ENCODE measurements at regions not wholly inside any gene's neighbourhood (a gene's known extent, or its start where the extent isn't known, plus 50 kb on each side); places are given as distances from the start of the nearest gene placed in this dataset.

DNA sequence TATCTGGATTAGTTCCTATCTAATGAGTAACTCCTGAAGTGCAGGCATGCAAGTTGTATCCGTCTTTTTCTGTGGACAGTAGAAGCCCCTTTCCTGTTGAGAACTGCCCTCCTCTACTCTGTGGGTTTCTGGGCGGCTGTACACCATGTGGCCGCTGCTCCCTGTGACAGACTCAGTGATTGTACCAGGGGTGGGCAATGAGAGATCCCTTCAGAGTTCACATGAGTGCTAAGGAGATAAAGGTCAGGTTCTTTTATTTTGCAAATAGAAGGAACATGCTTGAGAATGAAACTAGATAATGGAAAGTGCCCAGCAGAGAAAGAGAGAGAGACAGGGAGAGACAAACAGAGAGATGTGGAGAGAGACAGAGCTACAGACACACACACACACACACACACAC lies 76.4 kb upstream of the TAPT1 start:
- no peak overlapping the region for H3K4me3 ChIP-seq (ENCODE audit: low read length)
- no peak overlapping the region for H3K9ac ChIP-seq (ENCODE audit: low read length)
- H3K36me3 ChIP-seq (ENCODE audit: control insufficient read depth, low read depth, low read length): no peaks in the 10 kb centered on the region
- no peak overlapping the region for H3K27ac ChIP-seq (ENCODE audit: low read length)
- H3K27me3 ChIP-seq (ENCODE audit: control insufficient read depth, insufficient read depth, low read length): no peaks in the 10 kb centered on the region
- no peaks in the 10 kb centered on the region for H3K9me3 ChIP-seq (ENCODE audit: control insufficient read depth, low read depth, low read length)
- H3K4me1 ChIP-seq (ENCODE audit: control insufficient read depth, low read depth, low read length): peaks cover 7% of the 10 kb centered on the region

DNA sequence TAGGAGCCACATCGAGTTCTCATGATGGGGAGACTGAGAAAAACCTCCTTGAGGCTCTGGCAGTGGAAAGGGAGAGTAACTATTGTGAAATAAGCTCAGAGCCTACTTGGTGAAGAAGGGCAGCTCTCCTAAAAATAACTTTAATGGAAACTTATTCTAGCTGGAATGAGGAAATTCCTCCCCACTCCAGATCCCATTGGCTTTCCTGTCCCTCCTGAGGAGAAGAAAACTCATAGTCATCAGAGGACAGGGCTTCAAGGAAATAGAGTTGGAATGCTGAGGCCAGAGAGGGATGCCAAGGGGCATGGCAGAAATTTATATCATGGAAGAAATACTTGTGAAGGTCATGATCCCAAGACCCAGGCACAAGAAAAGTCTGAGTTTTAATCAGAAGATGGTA lies 70.7 kb upstream of the TAPT1 start:
- Histone ChIP-seq H3K9me3 (ENCODE audit: control insufficient read depth, low read depth, low read length) (no peaks in the 10 kb centered on the region), H3K4me1 (ENCODE audit: control insufficient read depth, low read depth, low read length) (peaks cover 4% of the 10 kb centered on the region), H3K27ac (ENCODE audit: low read length) (no peak overlapping the region), H3K4me3 (ENCODE audit: low read length) (no peak overlapping the region), H3K9ac (ENCODE audit: low read length) (no peak overlapping the region), H3K27me3 (ENCODE audit: control insufficient read depth, insufficient read depth, low read length) (no peaks in the 10 kb centered on the region), H3K36me3 (ENCODE audit: control insufficient read depth, low read depth, low read length) (no peaks in the 10 kb centered on the region)

DNA sequence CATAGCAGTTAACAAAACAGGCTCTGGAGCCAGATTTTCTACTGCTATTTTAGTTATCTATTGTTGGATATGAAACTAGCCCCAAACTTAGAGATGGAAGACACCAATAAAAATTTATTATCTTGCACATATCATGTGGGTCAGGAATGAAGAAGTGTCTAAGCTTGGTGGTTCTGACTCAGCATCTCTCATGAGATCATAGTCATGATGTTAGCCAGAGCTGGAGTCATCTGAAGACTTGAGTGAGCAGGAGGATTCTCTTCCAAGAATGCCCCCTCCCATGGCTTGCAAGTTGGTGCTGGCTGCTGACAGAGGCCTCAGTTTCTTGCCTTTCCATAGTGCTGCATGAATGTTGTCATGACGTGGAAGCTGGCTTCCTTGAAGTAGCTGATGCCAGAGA lies 68.2 kb upstream of the TAPT1 start:
- no peak overlapping the region for H3K27ac ChIP-seq (ENCODE audit: low read length)
- H3K36me3 ChIP-seq (ENCODE audit: control insufficient read depth, low read depth, low read length): no peaks in the 10 kb centered on the region
- peaks cover 4% of the 10 kb centered on the region for H3K4me1 ChIP-seq (ENCODE audit: control insufficient read depth, low read depth, low read length)
- no peaks in the 10 kb centered on the region for H3K9me3 ChIP-seq (ENCODE audit: control insufficient read depth, low read depth, low read length)
- no peaks in the 10 kb centered on the region for H3K27me3 ChIP-seq (ENCODE audit: control insufficient read depth, insufficient read depth, low read length)
- no peak overlapping the region for H3K9ac ChIP-seq (ENCODE audit: low read length)
- no peak overlapping the region for H3K4me3 ChIP-seq (ENCODE audit: low read length)

DNA sequence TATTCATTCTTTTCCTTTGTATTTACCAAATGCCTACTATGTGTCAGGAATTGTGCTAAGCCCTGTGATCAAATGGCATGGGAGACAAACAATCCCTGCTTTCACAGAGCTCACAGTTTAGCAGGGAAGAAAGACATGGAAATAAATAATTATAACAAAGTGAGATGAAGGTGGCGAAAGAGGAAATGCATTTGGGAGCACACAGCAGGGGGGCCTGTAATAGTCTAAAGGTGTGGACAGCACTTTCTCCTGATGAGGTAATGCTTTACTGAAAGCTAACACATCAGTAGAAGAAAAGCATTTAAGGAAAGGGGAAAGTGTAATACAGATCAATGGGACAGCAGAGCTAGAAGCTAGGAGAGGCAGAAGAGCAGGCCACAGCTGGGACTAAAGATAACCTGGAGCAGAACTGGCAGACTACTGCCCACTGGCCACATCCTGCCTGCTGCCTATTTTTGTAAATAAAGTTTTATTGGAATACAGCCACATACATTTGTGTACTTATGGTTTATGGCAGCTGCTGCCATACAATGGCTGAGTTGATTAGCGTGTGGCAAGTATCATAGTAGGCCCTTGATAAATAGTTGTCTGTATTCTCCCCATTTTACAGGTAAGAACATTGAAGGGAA lies 67.1 kb upstream of the TAPT1 start:
- no peak overlapping the region for H3K27ac ChIP-seq (ENCODE audit: low read length)
- no peak overlapping the region for H3K4me3 ChIP-seq (ENCODE audit: low read length)
- no peaks in the 10 kb centered on the region for H3K36me3 ChIP-seq (ENCODE audit: control insufficient read depth, low read depth, low read length)
- no peaks in the 10 kb centered on the region for H3K27me3 ChIP-seq (ENCODE audit: control insufficient read depth, insufficient read depth, low read length)
- H3K4me1 ChIP-seq (ENCODE audit: control insufficient read depth, low read depth, low read length): peaks cover 4% of the 10 kb centered on the region
- H3K9me3 ChIP-seq (ENCODE audit: control insufficient read depth, low read depth, low read length): no peaks in the 10 kb centered on the region
- no peak overlapping the region for H3K9ac ChIP-seq (ENCODE audit: low read length)

DNA sequence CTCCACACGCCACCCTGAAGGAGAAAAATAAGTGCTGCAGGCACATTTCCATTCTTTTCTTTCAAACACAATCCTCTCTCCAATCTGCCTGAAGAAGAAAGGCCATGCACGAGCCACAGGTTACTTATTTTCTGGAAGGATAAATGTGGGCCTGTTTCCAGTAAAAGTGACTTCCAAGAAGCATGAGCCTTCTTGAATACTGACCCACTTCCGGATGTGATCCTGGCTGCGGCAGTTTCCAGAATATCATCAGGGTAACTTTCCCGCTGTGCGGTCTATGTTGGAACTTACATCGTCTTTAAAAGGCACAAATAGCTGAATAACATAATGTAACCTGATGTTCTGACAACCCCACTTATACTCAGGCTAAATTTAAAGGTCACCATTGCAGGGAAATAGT lies 66.3 kb upstream of the TAPT1 start:
- H3K4me3 ChIP-seq (ENCODE audit: low read length): no peak overlapping the region
- no peaks in the 10 kb centered on the region for H3K9me3 ChIP-seq (ENCODE audit: control insufficient read depth, low read depth, low read length)
- no peak overlapping the region for H3K9ac ChIP-seq (ENCODE audit: low read length)
- no peaks in the 10 kb centered on the region for H3K27me3 ChIP-seq (ENCODE audit: control insufficient read depth, insufficient read depth, low read length)
- H3K36me3 ChIP-seq (ENCODE audit: control insufficient read depth, low read depth, low read length): no peaks in the 10 kb centered on the region
- H3K27ac ChIP-seq (ENCODE audit: low read length): no peak overlapping the region
- H3K4me1 ChIP-seq (ENCODE audit: control insufficient read depth, low read depth, low read length): peaks cover 4% of the 10 kb centered on the region

DNA sequence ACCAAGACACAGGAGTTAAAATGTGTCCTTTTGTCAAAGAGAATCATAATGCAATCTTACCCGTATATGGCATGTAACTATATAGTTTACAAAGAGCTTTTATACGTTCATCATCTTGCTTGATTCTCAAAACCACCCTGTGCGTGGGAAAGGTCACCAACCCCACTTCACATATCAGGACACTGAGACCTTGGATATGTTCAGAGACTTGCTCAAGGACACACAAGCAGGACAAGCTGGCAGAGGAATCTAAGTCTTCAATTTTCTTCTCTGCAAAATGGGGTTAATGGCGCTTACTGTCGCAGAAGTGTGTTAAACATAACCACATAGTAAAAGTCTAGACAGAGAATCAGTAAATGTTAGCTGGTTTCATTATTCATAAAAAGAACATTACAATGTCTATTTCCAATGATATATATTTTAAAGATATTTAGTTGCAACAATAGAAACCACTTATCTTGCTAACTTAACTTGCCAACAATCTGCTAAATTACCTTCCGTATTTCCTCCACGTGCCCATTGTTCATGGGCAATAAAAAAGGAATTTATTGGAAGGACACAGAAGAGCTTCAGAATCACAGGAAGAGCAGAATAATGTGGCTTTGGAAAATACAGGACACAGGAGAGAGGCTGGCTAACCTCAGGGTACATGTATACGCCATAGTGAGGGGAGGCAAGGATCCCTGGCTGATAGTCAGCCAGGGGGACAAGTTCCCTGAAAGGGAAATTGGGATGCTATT lies 64.6 kb upstream of the TAPT1 start:
- Histone ChIP-seq H3K9me3 (ENCODE audit: control insufficient read depth, low read depth, low read length) (no peaks in the 10 kb centered on the region), H3K27me3 (ENCODE audit: control insufficient read depth, insufficient read depth, low read length) (no peaks in the 10 kb centered on the region), H3K9ac (ENCODE audit: low read length) (no peak overlapping the region), H3K4me3 (ENCODE audit: low read length) (no peak overlapping the region), H3K4me1 (ENCODE audit: control insufficient read depth, low read depth, low read length) (peaks cover 4% of the 10 kb centered on the region), H3K36me3 (ENCODE audit: control insufficient read depth, low read depth, low read length) (no peaks in the 10 kb centered on the region), H3K27ac (ENCODE audit: low read length) (no peak overlapping the region)

DNA sequence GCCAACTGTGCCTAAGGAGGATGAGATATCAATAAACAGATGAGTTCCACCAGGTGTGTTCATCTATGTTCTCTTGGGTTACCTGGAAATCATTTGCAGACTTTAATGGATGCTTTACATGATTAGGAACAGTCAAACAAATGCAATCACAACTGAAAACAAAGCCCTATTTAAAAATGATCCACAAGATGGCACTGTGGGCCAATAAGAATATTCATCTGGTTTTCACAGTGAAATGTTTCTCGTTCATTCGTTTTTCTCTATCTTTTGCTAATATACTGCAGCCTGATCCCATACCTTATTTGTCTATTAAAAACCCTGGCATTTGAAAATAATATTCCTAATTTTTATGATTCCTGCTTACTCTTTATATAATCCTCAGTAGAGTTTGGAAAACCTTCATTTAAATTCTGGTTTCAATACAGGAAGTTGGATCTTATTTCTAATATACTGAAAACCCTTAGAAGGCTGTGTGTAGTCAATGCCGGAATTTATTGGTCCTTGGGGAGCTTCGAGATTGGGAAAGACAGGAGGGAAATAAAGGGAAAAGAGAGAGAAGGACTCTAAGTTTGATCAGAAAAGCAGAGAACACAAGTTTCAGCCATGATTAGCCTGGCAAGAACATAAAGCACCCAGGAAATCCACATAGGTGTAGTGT lies 63.8 kb upstream of the TAPT1 start:
- H3K9ac ChIP-seq (ENCODE audit: low read length): no peak overlapping the region
- peaks cover 4% of the 10 kb centered on the region for H3K9me3 ChIP-seq (ENCODE audit: control insufficient read depth, low read depth, low read length)
- no peak overlapping the region for H3K4me3 ChIP-seq (ENCODE audit: low read length)
- H3K27ac ChIP-seq (ENCODE audit: low read length): no peak overlapping the region
- H3K4me1 ChIP-seq (ENCODE audit: control insufficient read depth, low read depth, low read length): peaks cover 4% of the 10 kb centered on the region
- H3K36me3 ChIP-seq (ENCODE audit: control insufficient read depth, low read depth, low read length): no peaks in the 10 kb centered on the region
- H3K27me3 ChIP-seq (ENCODE audit: control insufficient read depth, insufficient read depth, low read length): no peaks in the 10 kb centered on the region

DNA sequence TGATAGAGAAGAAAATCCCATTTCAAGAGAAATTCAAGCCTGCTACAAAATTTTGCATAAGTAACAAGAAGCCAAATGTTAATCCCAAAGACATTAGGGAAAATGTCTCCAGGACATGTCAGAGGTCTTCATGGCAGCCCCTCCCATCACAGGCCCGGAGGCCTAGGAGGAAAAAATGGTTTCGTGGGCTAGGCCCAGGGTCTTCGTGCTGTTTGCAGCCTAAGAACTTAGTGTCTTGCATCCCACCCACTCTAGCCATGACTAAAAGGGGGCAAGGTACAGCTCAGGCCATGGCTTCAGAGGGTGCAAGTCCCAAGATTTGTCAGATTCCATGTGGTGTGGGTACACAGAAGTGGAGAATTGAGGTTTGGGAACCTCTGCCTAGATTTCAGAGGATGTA lies 57.8 kb upstream of the TAPT1 start:
- Histone ChIP-seq H3K4me3 (ENCODE audit: low read length) (no peak overlapping the region), H3K9ac (ENCODE audit: low read length) (no peak overlapping the region), H3K36me3 (ENCODE audit: control insufficient read depth, low read depth, low read length) (no peaks in the 10 kb centered on the region), H3K4me1 (ENCODE audit: control insufficient read depth, low read depth, low read length) (no peaks in the 10 kb centered on the region), H3K27ac (ENCODE audit: low read length) (no peak overlapping the region), H3K27me3 (ENCODE audit: control insufficient read depth, insufficient read depth, low read length) (no peaks in the 10 kb centered on the region), H3K9me3 (ENCODE audit: control insufficient read depth, low read depth, low read length) (peaks cover 16% of the 10 kb centered on the region)

DNA sequence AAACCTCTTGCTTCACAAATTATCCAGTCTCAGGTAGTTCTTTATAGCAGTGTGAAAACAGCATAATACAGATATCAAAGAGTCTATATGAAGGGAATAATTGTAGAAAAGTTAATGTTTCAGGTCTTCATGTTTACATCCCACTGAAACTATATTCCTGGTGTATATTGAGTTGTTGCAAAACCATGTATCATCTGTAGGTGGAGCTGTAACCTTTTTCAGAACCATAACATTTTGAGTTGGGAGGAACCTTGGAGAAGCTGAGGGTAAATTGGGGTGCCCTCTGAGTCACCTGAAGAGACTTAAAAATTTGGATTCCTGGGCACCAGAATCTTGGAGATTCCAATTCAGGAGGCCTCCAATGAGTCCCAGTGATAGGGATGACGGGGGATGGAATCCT lies 51.9 kb upstream of the TAPT1 start:
- Histone ChIP-seq H3K36me3 (ENCODE audit: control insufficient read depth, low read depth, low read length) (no peaks in the 10 kb centered on the region), H3K4me3 (ENCODE audit: low read length) (no peak overlapping the region), H3K27ac (ENCODE audit: low read length) (no peak overlapping the region), H3K9ac (ENCODE audit: low read length) (no peak overlapping the region), H3K4me1 (ENCODE audit: control insufficient read depth, low read depth, low read length) (no peaks in the 10 kb centered on the region), H3K9me3 (ENCODE audit: control insufficient read depth, low read depth, low read length) (peaks cover 9% of the 10 kb centered on the region), H3K27me3 (ENCODE audit: control insufficient read depth, insufficient read depth, low read length) (no peaks in the 10 kb centered on the region)

Data from iPS-18a (cell line).